ENCODE measurements at regions not wholly inside any gene's neighbourhood (a gene's known extent, or its start where the extent isn't known, plus 50 kb on each side); places are given as distances from the start of the nearest gene placed in this dataset.
A peak's percentile ranks its signal among the peaks of the same experiment; 100 is the strongest.

DNA sequence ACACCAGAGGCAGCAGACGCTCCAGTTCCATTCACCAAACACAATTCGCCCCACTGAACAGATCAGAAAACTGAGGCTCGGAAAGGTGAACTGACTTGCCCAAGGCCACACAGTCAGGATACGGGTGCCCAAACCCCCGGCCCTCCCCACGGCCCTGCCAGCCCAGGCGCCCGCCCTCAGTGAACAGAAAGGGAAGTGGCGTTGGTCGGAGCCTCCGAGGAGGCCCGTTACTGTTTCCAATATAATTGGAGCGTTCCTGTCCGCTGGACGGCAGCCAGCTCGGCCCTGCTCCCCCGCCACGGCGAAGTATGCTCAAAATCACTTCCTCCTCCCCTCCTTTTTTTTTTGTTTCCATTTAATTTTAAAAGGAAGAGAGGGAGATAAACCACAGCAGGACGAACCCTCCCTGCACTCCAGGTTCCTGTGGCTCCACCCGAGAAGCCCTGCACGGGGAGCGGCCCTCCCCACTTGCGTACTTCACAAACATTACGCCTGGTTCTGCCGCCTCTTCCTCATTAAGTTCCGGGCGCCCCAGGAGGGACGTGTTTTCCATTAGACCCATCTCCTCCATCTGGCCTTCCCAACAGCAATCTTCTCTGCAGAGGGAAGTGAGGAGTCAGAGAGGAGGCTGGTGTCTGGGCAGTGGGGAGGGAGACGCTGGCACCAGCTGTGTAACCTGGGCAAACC lies 61.1 kb downstream of the NCOR2 start:
- H3K36me3 Mint-ChIP-seq (ENCODE audit: low read depth): no peaks in the 10 kb centered on the region

DNA sequence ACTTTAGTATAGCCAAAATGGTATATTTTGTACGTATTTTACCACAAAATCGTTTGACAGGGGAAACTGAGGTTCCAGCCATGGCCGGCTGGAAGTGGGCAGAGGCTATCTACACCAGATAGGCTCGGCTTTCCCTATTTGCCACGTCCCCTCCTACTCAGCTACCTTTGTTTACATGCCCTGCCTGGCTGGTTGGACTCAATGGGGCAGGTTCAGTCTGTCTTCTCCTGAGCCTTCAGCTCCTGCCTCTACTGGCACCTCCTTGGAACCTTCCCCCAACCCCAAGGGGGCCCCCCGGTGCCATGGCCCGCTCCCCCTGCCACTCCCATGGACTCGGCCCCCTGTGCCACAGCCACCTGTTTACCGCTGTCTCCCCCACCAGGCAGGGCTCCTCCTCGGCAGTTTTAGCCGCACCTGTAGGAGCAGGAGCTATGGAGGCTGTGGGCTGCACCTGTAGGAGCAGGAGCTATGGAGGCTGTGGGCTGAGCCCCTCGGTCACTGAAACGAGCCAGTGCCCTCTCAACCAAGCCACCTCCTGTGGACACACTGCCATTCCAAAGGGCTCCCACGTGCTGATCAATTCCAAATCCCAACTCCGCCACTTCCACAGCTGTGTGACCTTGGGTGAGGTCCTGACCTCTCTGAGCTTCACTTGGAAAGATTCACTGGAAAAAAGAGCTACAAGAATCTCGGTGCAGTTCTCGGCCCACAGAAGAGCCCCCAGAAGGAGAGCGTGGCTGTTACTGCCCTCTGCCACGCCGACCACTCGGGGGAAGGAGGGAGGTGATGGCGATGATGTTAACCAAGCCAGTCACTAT lies 62.2 kb downstream of the NCOR2 start:
- H3K27me3 Mint-ChIP-seq (ENCODE audit: insufficient read depth): no peaks in the 10 kb centered on the region
- no peak overlapping the region for H3K4me3 ChIP-seq (ENCODE audit: low read length)
- no peaks in the 10 kb centered on the region for H3K36me3 ChIP-seq (ENCODE audit: control insufficient read depth, insufficient read depth, low read length)
- no peak overlapping the region for H3K27ac ChIP-seq (ENCODE audit: low read depth, low read length)
- no peaks in the 10 kb centered on the region for H3K27me3 ChIP-seq (ENCODE audit: control insufficient read depth, insufficient read depth, low read length, poor library complexity, severe bottlenecking)
- H3K36me3 Mint-ChIP-seq (ENCODE audit: low read depth): no peaks in the 10 kb centered on the region
- no peaks in the 10 kb centered on the region for H3K9me3 Mint-ChIP-seq
- no peak for DNase-seq
- no peak overlapping the region for H3K4me3 Mint-ChIP-seq
- peaks cover 29% of the 10 kb centered on the region for H3K4me1 ChIP-seq (ENCODE audit: control insufficient read depth, insufficient read depth, low read length)
- H3K9me3 ChIP-seq (ENCODE audit: control insufficient read depth, low read length): no peaks in the 10 kb centered on the region
- WGBS, 2 experiments (ENCODE audit: insufficient coverage in 1 of 2, insufficient read length in 1 of 2): 85 to 87% methylated on average over 14 to 21 of the region's 22 CpGs
- TF ChIP-seq, protein P1, sequence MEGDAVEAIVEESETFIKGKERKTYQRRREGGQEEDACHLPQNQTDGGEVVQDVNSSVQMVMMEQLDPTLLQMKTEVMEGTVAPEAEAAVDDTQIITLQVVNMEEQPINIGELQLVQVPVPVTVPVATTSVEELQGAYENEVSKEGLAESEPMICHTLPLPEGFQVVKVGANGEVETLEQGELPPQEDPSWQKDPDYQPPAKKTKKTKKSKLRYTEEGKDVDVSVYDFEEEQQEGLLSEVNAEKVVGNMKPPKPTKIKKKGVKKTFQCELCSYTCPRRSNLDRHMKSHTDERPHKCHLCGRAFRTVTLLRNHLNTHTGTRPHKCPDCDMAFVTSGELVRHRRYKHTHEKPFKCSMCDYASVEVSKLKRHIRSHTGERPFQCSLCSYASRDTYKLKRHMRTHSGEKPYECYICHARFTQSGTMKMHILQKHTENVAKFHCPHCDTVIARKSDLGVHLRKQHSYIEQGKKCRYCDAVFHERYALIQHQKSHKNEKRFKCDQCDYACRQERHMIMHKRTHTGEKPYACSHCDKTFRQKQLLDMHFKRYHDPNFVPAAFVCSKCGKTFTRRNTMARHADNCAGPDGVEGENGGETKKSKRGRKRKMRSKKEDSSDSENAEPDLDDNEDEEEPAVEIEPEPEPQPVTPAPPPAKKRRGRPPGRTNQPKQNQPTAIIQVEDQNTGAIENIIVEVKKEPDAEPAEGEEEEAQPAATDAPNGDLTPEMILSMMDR (conservative IDR thresholded peaks at IDR 0.05): no peak
- H3K4me1 Mint-ChIP-seq: peaks cover 44% of the 10 kb centered on the region
- H3K9ac ChIP-seq (ENCODE audit: extremely low read depth, low read length, poor library complexity, severe bottlenecking): no peak overlapping the region
- peak overlapping the region; percentile 91 for H3K27ac Mint-ChIP-seq

More for the DNA sequence above, 61.1 kb downstream of the NCOR2 start:
- Mint-ChIP-seq H3K4me1 (peaks cover 36% of the 10 kb centered on the region), H3K9me3 (no peaks in the 10 kb centered on the region), H3K4me3 (no peak overlapping the region), H3K27me3 (ENCODE audit: insufficient read depth) (no peaks in the 10 kb centered on the region), H3K27ac (peak overlapping the region; percentile 56)
- Histone ChIP-seq H3K27me3 (ENCODE audit: control insufficient read depth, insufficient read depth, low read length, poor library complexity, severe bottlenecking) (no peaks in the 10 kb centered on the region), H3K4me1 (ENCODE audit: control insufficient read depth, insufficient read depth, low read length) (peaks cover 18% of the 10 kb centered on the region), H3K27ac (ENCODE audit: low read depth, low read length) (peak overlapping the region; percentile 62), H3K36me3 (ENCODE audit: control insufficient read depth, insufficient read depth, low read length) (no peaks in the 10 kb centered on the region), H3K9me3 (ENCODE audit: control insufficient read depth, low read length) (no peaks in the 10 kb centered on the region), H3K9ac (ENCODE audit: extremely low read depth, low read length, poor library complexity, severe bottlenecking) (no peak overlapping the region), H3K4me3 (ENCODE audit: low read length) (no peak overlapping the region)
- TF ChIP-seq, protein P1 (conservative IDR thresholded peaks at IDR 0.05): no peak
- DNase-seq: peak; percentile 77
- 87% methylated on average over 14 to 30 of the region's 30 CpGs for WGBS, 2 experiments (ENCODE audit: insufficient coverage in 1 of 2, insufficient read length in 1 of 2)

DNA sequence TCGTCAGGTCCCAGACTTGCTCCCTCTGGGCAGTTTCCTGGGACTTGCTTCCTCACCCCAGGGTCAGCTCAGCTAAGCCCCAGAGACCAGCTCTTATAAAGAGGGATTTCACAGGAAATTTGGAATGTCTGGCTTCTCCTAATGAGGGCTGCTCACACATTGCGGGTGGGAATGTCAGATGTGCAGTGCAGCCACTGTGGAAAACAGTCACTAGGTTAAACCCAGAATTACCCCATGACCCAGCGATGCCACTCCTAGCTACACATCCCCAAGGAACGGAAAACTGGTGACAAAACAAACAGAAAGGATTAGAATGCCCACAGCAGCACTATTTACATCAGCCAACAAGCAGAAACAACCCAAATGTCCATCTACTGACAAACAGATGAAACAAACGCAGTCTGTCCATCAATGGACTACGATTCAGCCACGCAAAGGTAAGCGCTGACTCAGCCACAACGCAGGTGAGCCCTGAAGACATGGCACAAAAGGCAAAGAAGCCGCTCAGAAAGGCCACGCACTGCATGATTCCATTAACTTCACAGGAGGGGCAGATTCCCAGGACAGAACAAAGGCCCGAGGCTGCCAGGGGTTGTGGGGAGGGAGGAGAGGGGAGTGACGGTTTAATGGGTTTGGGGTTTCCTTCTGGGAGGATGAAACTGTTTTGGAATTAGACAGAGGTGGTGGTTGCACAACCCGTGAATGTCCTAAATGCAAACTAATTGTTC lies 63.0 kb downstream of the NCOR2 start:
- no peaks in the 10 kb centered on the region for H3K36me3 Mint-ChIP-seq (ENCODE audit: low read depth)
- Histone ChIP-seq H3K27me3 (ENCODE audit: control insufficient read depth, insufficient read depth, low read length, poor library complexity, severe bottlenecking) (no peaks in the 10 kb centered on the region), H3K9ac (ENCODE audit: extremely low read depth, low read length, poor library complexity, severe bottlenecking) (no peak overlapping the region), H3K36me3 (ENCODE audit: control insufficient read depth, insufficient read depth, low read length) (no peaks in the 10 kb centered on the region), H3K4me1 (ENCODE audit: control insufficient read depth, insufficient read depth, low read length) (peaks cover 27% of the 10 kb centered on the region), H3K9me3 (ENCODE audit: control insufficient read depth, low read length) (no peaks in the 10 kb centered on the region), H3K27ac (ENCODE audit: low read depth, low read length) (no peak overlapping the region), H3K4me3 (ENCODE audit: low read length) (no peak overlapping the region)
- no peak overlapping the region for H3K4me3 Mint-ChIP-seq
- peak overlapping the region; percentile 91 for H3K27ac Mint-ChIP-seq
- no peaks in the 10 kb centered on the region for H3K9me3 Mint-ChIP-seq
- TF ChIP-seq, protein P1 (conservative IDR thresholded peaks at IDR 0.05): no peak
- H3K27me3 Mint-ChIP-seq (ENCODE audit: insufficient read depth): no peaks in the 10 kb centered on the region
- peak; percentile 86 for DNase-seq
- WGBS, 2 experiments (ENCODE audit: insufficient coverage in 1 of 2, insufficient read length in 1 of 2): 46 to 63% methylated on average over 9 to 14 of the region's 14 CpGs
- H3K4me1 Mint-ChIP-seq: peaks cover 43% of the 10 kb centered on the region

Measured in endodermal cell (in vitro differentiated cells).